Esophagus squamous epithelium (tissue), 5 donors: ENCODE measurements at regions not wholly inside any gene's neighbourhood (a gene's known extent, or its start where the extent isn't known, plus 50 kb on each side); places are given as distances from the start of the nearest gene placed in this dataset.
"Not testable (repeated sequence)": the region's sequence is repeated elsewhere in the genome, so short reads cannot be mapped to it uniquely, and the experiment has no call there.

ENCODE experiments used
- DNase-seq: peaks from one replicate; lab custom pipeline; 2025; lab: John Stamatoyannopoulos, UW
- H3K27ac ChIP-seq, 4 donors: fragments of 200-600 bp; sonication (generic); one replicate each; pipeline ENCODE4 v1.5.1; 2016 to 2019; ENCODE audit warnings: mild to moderate bottlenecking in 1 of 4
- H3K27me3 ChIP-seq, 4 donors: fragments of 200-600 bp; sonication (generic); 1 replicate in 3 of 4; 2 replicates in 1 of 4; pipeline versions ENCODE4 v1.5.1 to v1.6.0; 2017 to 2021; ENCODE audit warnings: antibody characterized with exemption in 1 of 4
- H3K36me3 ChIP-seq, 3 donors: fragments of 200-600 bp; sonication (generic); one replicate each; pipeline ENCODE4 v1.5.1; 2016 to 2019
- H3K4me1 ChIP-seq, 3 donors: fragments of 200-600 bp; sonication (generic); one replicate each; pipeline ENCODE4 v1.5.1; 2017 to 2019
- H3K4me3 ChIP-seq, 4 donors: fragments of 200-600 bp; sonication (generic); 1 replicate in 3 of 4; 2 replicates in 1 of 4; pipeline ENCODE4 v1.5.1; 2016 to 2019; ENCODE audit warnings: mild to moderate bottlenecking in 2 of 4, moderate library complexity in 1 of 4
- H3K9me3 ChIP-seq, 3 donors: fragments of 200-600 bp; sonication (generic); one replicate each; pipeline ENCODE4 v1.5.1; 2016 to 2019
- CTCF ChIP-seq, 6 experiments: fragments of 450-650 bp in 4 of 6; fragments of 200-600 bp in 2 of 6; sonication (generic) in 2 of 6; IDR thresholded peaks; one replicate each; pipeline ENCODE4 v1.5.1; 2016 to 2019; ENCODE audit warnings: antibody characterized with exemption in 6 of 6, mild to moderate bottlenecking in 4 of 6, moderate library complexity in 4 of 6
- POLR2A ChIP-seq, 4 donors: fragments of 450-650 bp; IDR thresholded peaks; one replicate each; pipeline ENCODE4 v1.6.1; 2017; ENCODE audit warnings: antibody characterized with exemption in 4 of 4, mild to moderate bottlenecking in 4 of 4, moderate library complexity in 3 of 4
- WGBS, 2 donors: methylation state at CpG; one replicate each; pipeline ENCODE4 v1.1.5; 2018; 5-methylcytosine and 5-hydroxymethylcytosine counted together
- intact Hi-C: fragments of 100-400 bp; cut with DNase I; formaldehyde crosslinking; loops from one replicate; pipeline ENCODE4 v1.15.0; 2022
- donor health status: DM: yes; HTN: yes; CAD: no.

- intact Hi-C loops = no loop called here
- WGBS, 2 donors = 62 to 69% methylated on average over 5 of the region's 5 CpGs
- no peak for DNase-seq
- Histone ChIP-seq H3K36me3 (no peaks in the 10 kb centered on the region), H3K9me3 (peaks cover 0 to 2% (median 0%) of the 10 kb centered on the region in 3 donors), H3K4me1 (no peaks in the 10 kb centered on the region), H3K27me3 (no peaks in the 10 kb centered on the region), H3K27ac (no peak overlapping the region), H3K4me3 (no peak overlapping the region)
- TF ChIP-seq POLR2A (IDR thresholded peaks at IDR 0.05) = no peak
- no peak for TF ChIP-seq CTCF (IDR thresholded peaks at IDR 0.05)
Observed at GRCh38 chr18:73520229-73520628, 627.4 kb downstream of the FBXO15 start.

- H3K4me3 ChIP-seq, H3K27ac ChIP-seq, H3K36me3 ChIP-seq, intact Hi-C loops, DNase-seq, H3K4me1 ChIP-seq, H3K27me3 ChIP-seq: not testable (repeated sequence)
- 77 to 80% methylated on average over 2 of the region's 2 CpGs for WGBS, 2 donors
- H3K9me3 ChIP-seq = peaks cover 0 to 11% (median 0%) of the 10 kb centered on the region in 3 donors
Observed at GRCh38 chr18:73516056-73516455, 631.6 kb downstream of the FBXO15 start.

GRCh38 chr18:73514449-73514848, 633.2 kb downstream of the FBXO15 start:
- intact Hi-C loops = no loop called here
- TF ChIP-seq POLR2A (IDR thresholded peaks at IDR 0.05) (no peak), CTCF (IDR thresholded peaks at IDR 0.05) (no peak)
- Histone ChIP-seq H3K36me3 (no peaks in the 10 kb centered on the region), H3K27me3 (no peaks in the 10 kb centered on the region), H3K27ac (no peak overlapping the region), H3K4me1 (no peaks in the 10 kb centered on the region), H3K4me3 (no peak overlapping the region), H3K9me3 (peaks cover 0 to 11% (median 0%) of the 10 kb centered on the region in 3 donors)
- DNase-seq = no peak
- no CpG with 5 or more reads among the region's 1 CpG for WGBS, 2 donors

- Histone ChIP-seq H3K4me1 (no peaks in the 10 kb centered on the region), H3K27ac (no peak overlapping the region), H3K4me3 (no peak overlapping the region), H3K9me3 (peaks cover 0 to 11% (median 0%) of the 10 kb centered on the region in 3 donors), H3K36me3 (no peaks in the 10 kb centered on the region), H3K27me3 (no peaks in the 10 kb centered on the region)
- 52 to 66% methylated on average over 12 of the region's 12 CpGs for WGBS, 2 donors
- intact Hi-C loops = no loop called here
- TF ChIP-seq CTCF (IDR thresholded peaks at IDR 0.05) (no peak), POLR2A (IDR thresholded peaks at IDR 0.05) (no peak)
- DNase-seq = no peak
Observed at GRCh38 chr18:73511771-73512503, 635.7 kb downstream of the FBXO15 start.

GRCh38 chr18:73509460-73509859, 638.2 kb downstream of the FBXO15 start:
- Histone ChIP-seq H3K36me3 (no peaks in the 10 kb centered on the region), H3K27ac (no peak overlapping the region), H3K27me3 (no peaks in the 10 kb centered on the region), H3K9me3 (peaks cover 0 to 1% (median 0%) of the 10 kb centered on the region in 3 donors), H3K4me3 (no peak overlapping the region), H3K4me1 (no peaks in the 10 kb centered on the region)
- intact Hi-C loops = no loop called here
- no peak for DNase-seq
- 29 to 32% methylated on average over 2 of the region's 2 CpGs for WGBS, 2 donors
- no peak for TF ChIP-seq POLR2A (IDR thresholded peaks at IDR 0.05)
- TF ChIP-seq CTCF (IDR thresholded peaks at IDR 0.05) = no peak
